GM19397 (cell line): ENCODE measurements at regions not wholly inside any gene's neighbourhood (a gene's known extent, or its start where the extent isn't known, plus 50 kb on each side); places are given as distances from the start of the nearest gene placed in this dataset.

Source experiments
- ATAC-seq: cut with Tn5 transposase; IDR thresholded peaks from one replicate; pipeline ENCODE4 v1.9.1; 2021; ENCODE audit warnings: mild to moderate bottlenecking, moderate library complexity; ENCODE audit not compliant: unreplicated experiment

GRCh38 chr18:78087338-78087737, 837.7 kb downstream of the GALR1 start:
- no peak for ATAC-seq

- ATAC-seq: no peak
Observed at GRCh38 chr18:78090584-78090983, 840.9 kb downstream of the GALR1 start.

- no peak for ATAC-seq
Observed at GRCh38 chr18:78092901-78093300, 843.3 kb downstream of the GALR1 start.

GRCh38 chr18:78099979-78100588, 850.4 kb downstream of the GALR1 start:
- ATAC-seq: no peak

GRCh38 chr18:78101091-78101490, 851.4 kb downstream of the GALR1 start:
- no peak for ATAC-seq

- no peak for ATAC-seq
Observed at GRCh38 chr18:78102135-78102534, 852.5 kb downstream of the GALR1 start.

GRCh38 chr18:78105611-78106010, 856.0 kb downstream of the GALR1 start:
- no peak for ATAC-seq

- ATAC-seq: no peak
Observed at GRCh38 chr18:78106946-78107345, 857.3 kb downstream of the GALR1 start.

GRCh38 chr18:78107363-78107762, 857.7 kb downstream of the GALR1 start:
- no peak for ATAC-seq

- no peak for ATAC-seq
Observed at GRCh38 chr18:78108554-78108953, 858.9 kb downstream of the GALR1 start.

- no peak for ATAC-seq
Observed at GRCh38 chr18:78113136-78113939, 863.7 kb downstream of the GALR1 start.

GRCh38 chr18:78113940-78114251, 864.2 kb downstream of the GALR1 start:
- ATAC-seq: no peak

GRCh38 chr18:78115896-78116561, 863.6 kb upstream of the SALL3 start:
- no peak for ATAC-seq

- ATAC-seq: no peak
Observed at GRCh38 chr18:78123144-78123909, 856.3 kb upstream of the SALL3 start.

- no peak for ATAC-seq
Observed at GRCh38 chr18:78123926-78124797, 855.5 kb upstream of the SALL3 start.

GRCh38 chr18:78125206-78125896, 854.3 kb upstream of the SALL3 start:
- ATAC-seq: no peak

- ATAC-seq: no peak
Observed at GRCh38 chr18:78126106-78126505, 853.5 kb upstream of the SALL3 start.

GRCh38 chr18:78126536-78126935, 853.1 kb upstream of the SALL3 start:
- no peak for ATAC-seq

- ATAC-seq: no peak
Observed at GRCh38 chr18:78127041-78127440, 852.6 kb upstream of the SALL3 start.

GRCh38 chr18:78128004-78128403, 851.6 kb upstream of the SALL3 start:
- ATAC-seq: no peak
